ENCODE measurements at regions not wholly inside any gene's neighbourhood (a gene's known extent, or its start where the extent isn't known, plus 50 kb on each side); places are given as distances from the start of the nearest gene placed in this dataset.

DNA sequence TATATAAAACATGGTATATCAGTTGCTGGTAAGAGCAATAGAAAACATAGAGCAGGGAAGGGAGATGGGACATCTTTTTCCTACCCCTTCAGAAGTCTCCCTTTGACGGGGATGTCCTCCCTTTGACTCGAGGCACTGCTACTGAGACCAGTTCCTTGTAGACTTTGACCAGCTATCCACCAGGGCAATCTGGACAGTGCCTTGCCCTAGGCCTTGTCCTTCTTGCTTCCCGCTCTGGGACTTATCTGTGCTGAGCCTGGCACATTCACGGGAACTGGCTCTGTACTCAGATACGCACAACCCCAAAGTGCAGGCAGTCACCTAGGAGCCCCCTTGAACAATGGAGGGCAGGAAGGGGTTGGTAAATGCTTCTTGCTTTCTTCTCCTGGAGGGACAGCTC lies 116.6 kb upstream of the ANKH start:
- intact Hi-C loops (cut with micrococcal nuclease; ENCODE audit: unreplicated experiment) (no loop called here), in situ Hi-C loops (cut with MboI) (no loop called here)
- Histone ChIP-seq H3K79me2 (ENCODE audit: control insufficient read depth, insufficient read depth, low read length) (no peaks in the 10 kb centered on the region), H3K27me3 (replicated peaks in 1 of 2; ENCODE audit: control insufficient read depth in 2 of 2, insufficient read depth in 2 of 2, low read length in 1 of 2) (0 out of 4 replicates have a peak, but pooled peaks cover 0 to 3% of the 10 kb centered on the region in 2 experiments), H3K4me1 (ENCODE audit: control insufficient read depth, insufficient read depth, low read length) (no peaks in the 10 kb centered on the region), H3K4me3 (no peak overlapping the region), H3K36me3 (ENCODE audit: control insufficient read depth in 2 of 2, insufficient read depth in 2 of 2, low read length in 1 of 2) (no peaks in the 10 kb centered on the region), H2AFZ (ENCODE audit: control insufficient read depth, low read depth, low read length) (no peak overlapping the region), H3K4me2 (ENCODE audit: control insufficient read depth, insufficient read depth) (no peak overlapping the region), H4K20me1 (ENCODE audit: control insufficient read depth, insufficient read depth) (no peaks in the 10 kb centered on the region), H3K9me3 (replicated peaks; ENCODE audit: control insufficient read depth, insufficient read depth, low read length) (no peaks in the 10 kb centered on the region), H3K27ac (ENCODE audit: control insufficient read depth, insufficient read depth) (no peak overlapping the region), H3K9ac (ENCODE audit: control insufficient read depth, insufficient read depth, low read length) (no peak overlapping the region)
- BruUV-seq (replicated peaks) = no TSS peak
- FAIRE-seq = no peak
- ATAC-seq = no peak
- DNase-seq (ENCODE audit: low read depth, low spot score) = no peak
- TF ChIP-seq, protein P1, sequence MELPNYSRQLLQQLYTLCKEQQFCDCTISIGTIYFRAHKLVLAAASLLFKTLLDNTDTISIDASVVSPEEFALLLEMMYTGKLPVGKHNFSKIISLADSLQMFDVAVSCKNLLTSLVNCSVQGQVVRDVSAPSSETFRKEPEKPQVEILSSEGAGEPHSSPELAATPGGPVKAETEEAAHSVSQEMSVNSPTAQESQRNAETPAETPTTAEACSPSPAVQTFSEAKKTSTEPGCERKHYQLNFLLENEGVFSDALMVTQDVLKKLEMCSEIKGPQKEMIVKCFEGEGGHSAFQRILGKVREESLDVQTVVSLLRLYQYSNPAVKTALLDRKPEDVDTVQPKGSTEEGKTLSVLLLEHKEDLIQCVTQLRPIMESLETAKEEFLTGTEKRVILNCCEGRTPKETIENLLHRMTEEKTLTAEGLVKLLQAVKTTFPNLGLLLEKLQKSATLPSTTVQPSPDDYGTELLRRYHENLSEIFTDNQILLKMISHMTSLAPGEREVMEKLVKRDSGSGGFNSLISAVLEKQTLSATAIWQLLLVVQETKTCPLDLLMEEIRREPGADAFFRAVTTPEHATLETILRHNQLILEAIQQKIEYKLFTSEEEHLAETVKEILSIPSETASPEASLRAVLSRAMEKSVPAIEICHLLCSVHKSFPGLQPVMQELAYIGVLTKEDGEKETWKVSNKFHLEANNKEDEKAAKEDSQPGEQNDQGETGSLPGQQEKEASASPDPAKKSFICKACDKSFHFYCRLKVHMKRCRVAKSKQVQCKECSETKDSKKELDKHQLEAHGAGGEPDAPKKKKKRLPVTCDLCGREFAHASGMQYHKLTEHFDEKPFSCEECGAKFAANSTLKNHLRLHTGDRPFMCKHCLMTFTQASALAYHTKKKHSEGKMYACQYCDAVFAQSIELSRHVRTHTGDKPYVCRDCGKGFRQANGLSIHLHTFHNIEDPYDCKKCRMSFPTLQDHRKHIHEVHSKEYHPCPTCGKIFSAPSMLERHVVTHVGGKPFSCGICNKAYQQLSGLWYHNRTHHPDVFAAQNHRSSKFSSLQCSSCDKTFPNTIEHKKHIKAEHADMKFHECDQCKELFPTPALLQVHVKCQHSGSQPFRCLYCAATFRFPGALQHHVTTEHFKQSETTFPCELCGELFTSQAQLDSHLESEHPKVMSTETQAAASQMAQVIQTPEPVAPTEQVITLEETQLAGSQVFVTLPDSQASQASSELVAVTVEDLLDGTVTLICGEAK (IDR thresholded peaks at IDR 0.05; ENCODE audit: borderline replicate concordance) = no peak
- no peak for TF ChIP-seq RAD21 (IDR thresholded peaks at IDR 0.05; ENCODE audit: insufficient read depth, low read depth, low read length)
- TF ChIP-seq RFX5 (IDR thresholded peaks at IDR 0.05; ENCODE audit: low read depth, low read length) = no peak
- no peak for TF ChIP-seq RUNX3 (IDR thresholded peaks at IDR 0.05; ENCODE audit: low read length)
- no peak for TF ChIP-seq BACH1 (IDR thresholded peaks at IDR 0.05; ENCODE audit: borderline replicate concordance)
- no peak for TF ChIP-seq JUND (IDR thresholded peaks at IDR 0.05; ENCODE audit: low read depth, low read length)
- TF ChIP-seq, protein P2, sequence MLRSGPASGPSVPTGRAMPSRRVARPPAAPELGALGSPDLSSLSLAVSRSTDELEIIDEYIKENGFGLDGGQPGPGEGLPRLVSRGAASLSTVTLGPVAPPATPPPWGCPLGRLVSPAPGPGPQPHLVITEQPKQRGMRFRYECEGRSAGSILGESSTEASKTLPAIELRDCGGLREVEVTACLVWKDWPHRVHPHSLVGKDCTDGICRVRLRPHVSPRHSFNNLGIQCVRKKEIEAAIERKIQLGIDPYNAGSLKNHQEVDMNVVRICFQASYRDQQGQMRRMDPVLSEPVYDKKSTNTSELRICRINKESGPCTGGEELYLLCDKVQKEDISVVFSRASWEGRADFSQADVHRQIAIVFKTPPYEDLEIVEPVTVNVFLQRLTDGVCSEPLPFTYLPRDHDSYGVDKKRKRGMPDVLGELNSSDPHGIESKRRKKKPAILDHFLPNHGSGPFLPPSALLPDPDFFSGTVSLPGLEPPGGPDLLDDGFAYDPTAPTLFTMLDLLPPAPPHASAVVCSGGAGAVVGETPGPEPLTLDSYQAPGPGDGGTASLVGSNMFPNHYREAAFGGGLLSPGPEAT (IDR thresholded peaks at IDR 0.05; ENCODE audit: low read depth) = no peak
- WGBS (ENCODE audit: insufficient coverage, insufficient replicate concordance, low lambda C conversion rate, missing lambda C conversion rate) = 33% methylated on average over 5 of the region's 5 CpGs
- ChIA-PET RAD21 (ENCODE audit: unreplicated experiment) (no interaction called here), SMC1A (ENCODE audit: uncharacterized antibody, unreplicated experiment) (interaction anchor here (0.7 to 1.0 kb wide), 2 partner anchors 117 to 260 kb away, joined by 3 to 5 read pairs; partner anchors contain the start of gene ANKH), POLR2A (no interaction called here), CTCF (interaction anchor here (1.8 kb wide), 1 partner anchor 9 kb away, joined by 4 read pairs; no protein-coding TSS in a partner anchor)
